ENCODE measurements at regions not wholly inside any gene's neighbourhood (a gene's known extent, or its start where the extent isn't known, plus 50 kb on each side); places are given as distances from the start of the nearest gene placed in this dataset.

DNA sequence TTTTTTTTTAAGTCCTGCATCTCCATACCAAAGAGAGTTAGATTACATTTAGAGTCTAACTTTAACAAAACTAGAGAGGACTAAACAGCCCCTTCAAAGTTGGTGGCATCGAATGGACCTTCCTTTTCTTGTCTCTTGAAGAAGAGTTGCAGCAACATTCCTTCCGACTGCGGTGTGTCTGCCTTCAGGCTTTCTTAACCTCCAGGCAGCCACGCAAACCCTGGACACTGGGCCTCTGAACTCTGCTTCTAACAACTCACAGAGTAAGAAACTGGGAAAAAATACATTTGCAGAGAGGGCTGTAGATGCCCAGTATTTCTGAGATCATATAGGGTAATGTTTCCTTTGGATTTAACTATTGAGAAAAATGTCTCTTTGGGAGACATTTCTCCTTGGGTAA is 120.5 kb upstream of the MAST4 start:
- TF ChIP-seq GATA3 (IDR thresholded peaks at IDR 0.05; ENCODE audit: low read depth, low read length) (no peak), GATA2 (IDR thresholded peaks at IDR 0.05; ENCODE audit: low read depth, low read length) (no peak)
